Anterior cingulate cortex (tissue), 58 donors: ENCODE measurements at regions not wholly inside any gene's neighbourhood (a gene's known extent, or its start where the extent isn't known, plus 50 kb on each side); places are given as distances from the start of the nearest gene placed in this dataset.
"Not testable (repeated sequence)": the region's sequence is repeated elsewhere in the genome, so short reads cannot be mapped to it uniquely, and the experiment has no call there.

Source experiments
- DNase-seq, 58 donors: peaks; one replicate each; lab custom pipeline; 2025; lab: John Stamatoyannopoulos, UW

DNA sequence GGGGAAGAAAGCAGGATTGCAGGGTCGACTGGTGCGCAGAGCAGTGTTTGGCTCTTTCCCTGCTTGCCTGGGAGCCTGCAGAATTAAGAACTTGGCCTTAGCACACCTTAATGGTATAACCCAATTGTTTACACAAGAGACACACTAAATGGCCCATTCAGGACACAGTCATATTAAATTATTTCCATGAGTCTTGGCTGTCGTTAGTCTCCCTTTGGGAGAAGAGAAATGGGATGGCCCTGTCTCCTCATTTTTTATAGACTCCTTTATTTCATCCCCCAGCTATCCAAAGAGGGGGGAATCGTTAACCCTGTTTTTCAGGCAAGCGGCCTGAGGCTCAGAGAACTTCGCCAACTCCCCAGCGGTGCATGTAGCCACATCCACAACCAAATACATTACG, 282.5 kb downstream of the SUCLA2 start:
- DNase-seq, result no peak

DNA sequence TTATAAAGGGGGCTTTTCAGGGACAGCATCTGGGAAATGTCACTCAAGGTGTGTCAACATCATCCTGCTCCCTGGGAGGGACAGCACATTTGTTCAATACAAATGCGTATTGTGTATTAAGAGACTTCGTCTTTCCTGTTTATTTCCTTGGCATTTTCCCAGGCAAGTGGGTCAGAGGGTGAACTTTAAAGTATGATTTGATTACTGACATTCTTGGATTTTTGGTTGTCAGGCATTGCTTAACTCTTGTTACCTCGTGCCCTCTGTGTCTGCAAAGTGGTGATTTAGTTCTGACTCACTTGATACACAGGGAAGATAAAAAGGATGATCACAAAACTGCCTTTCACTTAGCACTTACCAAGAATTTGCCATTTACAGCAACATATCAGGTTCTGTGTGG, 292.7 kb downstream of the SUCLA2 start:
- DNase-seq, result no peak

DNA sequence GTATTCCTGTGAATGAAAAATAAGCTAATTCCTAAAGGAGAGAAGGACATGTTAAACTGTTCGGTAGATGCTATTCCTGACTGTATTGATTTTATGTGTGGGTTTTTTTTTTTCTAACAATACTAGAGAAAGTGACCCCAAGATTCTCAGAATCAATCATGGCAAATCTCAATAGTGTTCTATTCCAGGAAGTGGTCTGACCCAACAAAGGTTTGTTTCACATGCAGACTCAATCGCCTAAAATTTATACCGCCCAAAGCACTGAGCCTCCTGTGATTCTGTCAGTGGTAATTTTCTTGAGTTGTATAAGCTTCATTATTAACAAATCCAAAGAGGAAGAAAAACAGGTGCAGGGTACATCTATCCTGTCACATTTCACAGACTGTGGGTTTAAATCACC, 293.7 kb downstream of the SUCLA2 start:
- DNase-seq, result no peak

DNA sequence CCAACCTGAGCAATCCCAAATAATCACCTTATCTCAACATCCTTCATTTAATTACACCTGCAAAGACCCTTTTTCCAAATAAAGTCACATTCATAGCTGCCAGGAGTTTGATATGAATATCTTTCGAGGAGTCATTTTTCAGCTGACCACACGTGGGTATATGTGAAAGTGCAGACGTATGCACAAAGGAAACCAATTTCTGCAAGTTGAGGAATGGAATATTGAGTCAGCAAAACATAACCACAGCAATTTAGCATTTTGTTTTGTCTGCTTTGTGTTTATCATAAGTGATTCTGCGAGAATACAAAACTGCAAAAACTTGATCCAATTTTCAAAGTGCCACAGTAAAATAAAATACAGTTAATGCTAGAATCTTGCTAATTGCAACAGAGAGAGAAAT, 295.9 kb downstream of the SUCLA2 start:
- no peak for DNase-seq

DNA sequence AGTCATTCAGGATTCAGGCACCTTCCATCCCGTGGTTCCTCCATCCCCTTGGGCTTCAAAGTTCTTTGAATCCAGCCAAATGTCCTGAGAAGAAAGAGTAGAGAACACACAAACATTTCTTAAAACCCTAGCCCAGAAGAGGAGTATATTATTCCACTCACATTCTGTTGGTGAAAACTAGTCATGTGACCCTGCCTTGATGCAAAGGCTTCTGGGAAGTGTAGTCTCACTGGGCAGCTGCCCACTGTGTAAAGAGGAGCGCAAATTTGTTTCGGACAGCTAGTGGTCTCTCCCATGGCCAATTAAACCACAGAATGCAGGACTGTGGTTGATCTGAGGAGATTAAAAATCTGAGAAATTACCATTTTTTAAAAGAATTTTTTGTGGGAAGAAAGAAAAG, 304.4 kb downstream of the SUCLA2 start:
- no peak for DNase-seq

DNA sequence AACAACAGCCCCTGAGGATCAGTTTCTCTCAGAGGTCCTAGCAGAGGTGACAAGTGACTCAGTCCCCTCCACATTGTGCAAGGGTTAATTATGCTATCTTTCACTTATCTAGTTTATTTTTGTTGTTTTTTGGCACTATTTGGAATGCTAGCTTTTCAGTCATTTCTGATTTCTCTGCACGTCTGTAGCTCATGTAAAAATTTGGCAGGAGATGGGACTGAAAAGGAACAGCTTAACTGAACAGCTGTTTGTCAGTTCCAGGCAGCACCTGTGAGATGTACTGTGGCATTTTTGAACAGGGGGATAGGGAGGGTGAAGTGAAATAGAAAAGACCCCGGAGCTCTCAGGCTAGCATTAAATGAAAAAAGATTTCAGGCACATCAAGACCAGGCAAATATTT, 313.5 kb downstream of the SUCLA2 start:
- peak in 1 of 58 donors; percentile 17 for DNase-seq

DNA sequence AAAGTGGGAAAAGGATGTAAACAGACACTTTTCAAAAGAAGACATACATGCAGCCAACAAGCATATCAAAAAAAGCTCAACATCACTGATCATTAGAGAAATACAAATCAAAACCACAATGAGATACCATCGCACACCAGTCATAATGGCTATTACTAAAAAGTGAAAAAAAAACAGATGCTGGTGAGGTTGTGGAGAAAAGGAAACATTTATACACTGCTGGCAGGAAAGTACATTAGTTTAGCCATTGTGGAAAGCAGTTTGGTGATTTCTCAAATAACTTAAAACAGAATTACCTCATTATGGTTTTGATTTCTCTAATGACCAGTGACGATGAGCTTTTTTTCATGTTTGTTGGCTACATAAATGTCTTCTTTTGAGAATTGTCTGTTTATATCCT, 315.9 kb downstream of the SUCLA2 start:
- not testable (repeated sequence) for DNase-seq

DNA sequence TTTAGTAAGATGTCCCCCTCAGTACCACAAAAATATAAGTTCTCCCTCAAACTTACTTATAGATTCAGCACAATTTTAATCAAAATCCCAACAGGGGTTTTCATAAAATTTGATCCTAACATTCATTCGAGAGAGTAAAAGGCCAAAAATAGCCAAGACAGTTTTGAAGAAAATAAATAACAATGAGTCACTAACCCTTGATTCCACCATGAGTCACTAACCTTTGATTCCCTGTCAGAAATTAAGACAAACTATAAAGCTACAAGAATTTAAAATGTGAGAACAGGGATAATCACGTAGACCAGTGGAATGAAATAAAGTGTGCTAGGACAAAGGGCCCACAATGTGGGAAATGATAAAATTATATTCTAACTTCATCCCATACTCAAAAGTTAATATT, 320.3 kb downstream of the SUCLA2 start:
- DNase-seq, result no peak

DNA sequence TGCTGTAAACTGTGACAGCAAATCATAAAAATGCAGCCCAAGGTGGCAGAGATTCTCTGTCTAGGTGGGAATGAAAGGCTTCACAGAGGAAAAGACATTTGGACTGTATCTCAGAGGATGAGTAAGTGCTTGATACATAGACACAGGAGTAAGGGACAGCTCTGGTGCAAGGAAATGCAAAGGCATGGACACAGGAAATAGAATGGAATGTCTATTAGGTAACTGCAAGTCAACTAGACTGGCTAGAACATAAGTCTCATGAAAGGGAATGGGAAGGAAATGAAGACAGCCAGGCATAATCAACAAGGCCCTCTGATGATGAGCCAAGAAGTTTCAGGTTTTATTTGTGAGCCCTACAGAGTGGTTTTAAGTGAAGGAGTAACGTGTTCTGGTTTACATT, 321.7 kb downstream of the SUCLA2 start:
- no peak for DNase-seq

DNA sequence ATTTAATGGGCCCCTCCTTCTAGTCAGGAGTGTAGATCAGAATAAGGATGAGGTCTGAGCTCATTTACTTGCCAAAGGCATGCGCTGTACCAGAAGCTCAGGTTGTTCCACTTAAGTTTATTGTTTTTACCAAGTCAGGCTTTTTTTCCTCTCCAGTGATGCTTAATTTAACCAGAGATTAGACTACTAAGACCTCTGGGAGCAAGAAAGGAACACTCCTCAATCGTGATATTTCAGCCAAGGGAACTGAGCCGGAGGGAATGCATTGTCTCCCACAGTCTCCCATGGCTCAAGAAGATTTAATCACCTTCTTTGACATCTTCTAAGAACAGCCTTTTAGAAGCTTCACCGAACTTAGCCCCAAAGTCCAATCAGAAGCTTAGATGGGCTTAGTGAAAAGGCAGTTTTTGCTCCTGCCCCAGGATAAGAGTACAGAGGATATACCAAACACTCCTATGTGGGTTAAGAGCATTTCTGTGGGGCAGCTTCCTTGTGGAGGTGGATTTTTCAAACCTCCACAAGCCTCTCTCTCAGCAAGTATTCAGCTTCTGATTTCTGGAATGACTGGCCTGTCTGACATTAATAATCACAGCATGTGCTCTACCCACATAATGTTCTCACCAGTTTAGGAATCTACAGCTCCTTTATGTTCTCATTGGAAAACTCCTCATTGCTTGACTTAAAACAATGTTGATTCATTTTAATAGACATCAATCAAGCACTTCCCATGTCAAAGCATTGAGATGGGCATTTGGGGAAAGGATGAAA, 322.7 kb downstream of the SUCLA2 start:
- no peak for DNase-seq

DNA sequence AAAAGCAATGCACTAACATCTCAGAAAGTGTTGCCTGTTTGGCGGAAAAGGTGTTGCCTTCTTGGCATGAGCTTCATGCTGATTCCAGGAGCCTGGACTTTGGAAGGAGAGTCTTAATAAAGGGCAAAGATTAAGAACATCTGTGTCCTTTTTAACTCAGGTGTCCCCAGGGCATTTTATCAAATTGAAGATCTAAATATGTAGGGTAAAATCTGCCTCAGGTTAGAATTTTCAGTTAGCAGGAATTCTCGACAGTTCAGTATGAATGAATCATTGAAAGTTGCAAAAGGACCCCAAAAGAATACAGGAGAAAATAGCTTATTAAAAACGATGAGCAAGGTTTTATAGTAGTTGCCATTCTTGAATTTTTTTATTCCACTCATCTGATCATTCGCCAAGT, 325.2 kb downstream of the SUCLA2 start:
- no peak for DNase-seq

DNA sequence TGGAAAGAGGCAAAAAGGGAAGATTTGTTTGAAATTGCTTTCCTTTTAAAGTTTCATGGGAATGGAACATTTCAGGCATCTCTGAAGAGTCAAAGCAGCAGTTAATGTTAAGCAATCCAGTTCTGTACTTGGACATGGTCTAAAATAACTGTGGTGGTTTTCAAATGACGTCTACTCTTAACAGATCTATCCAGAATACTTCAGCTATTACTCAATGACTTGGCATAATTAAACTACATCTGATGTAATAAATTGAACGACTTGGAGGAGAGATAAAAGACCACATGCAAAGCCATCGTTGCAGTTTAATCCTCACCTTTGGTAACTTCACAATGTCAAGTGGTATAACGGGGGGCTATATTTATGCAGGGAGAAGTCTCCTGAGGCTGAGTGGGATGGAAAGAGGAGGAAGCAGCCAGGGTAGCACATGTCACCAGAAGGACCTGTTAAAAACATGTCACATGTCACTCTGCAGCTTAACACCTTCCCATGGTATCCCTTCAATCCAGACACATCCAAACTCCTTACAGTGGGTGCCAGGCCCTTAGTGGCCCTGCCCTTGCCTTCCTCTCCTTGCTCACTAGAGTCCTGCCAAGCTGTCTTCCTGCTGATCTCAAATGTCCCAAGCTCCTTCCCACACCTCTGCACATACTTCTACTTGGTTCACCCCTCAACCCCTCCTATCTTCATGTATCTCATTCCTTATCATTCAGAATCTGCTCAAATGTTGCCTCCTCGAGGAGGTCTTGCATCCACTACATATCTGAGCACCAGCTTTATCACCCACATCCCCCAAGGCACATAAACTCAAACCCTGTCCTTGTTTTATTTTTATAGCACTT, 327.8 kb downstream of the SUCLA2 start:
- no peak for DNase-seq

DNA sequence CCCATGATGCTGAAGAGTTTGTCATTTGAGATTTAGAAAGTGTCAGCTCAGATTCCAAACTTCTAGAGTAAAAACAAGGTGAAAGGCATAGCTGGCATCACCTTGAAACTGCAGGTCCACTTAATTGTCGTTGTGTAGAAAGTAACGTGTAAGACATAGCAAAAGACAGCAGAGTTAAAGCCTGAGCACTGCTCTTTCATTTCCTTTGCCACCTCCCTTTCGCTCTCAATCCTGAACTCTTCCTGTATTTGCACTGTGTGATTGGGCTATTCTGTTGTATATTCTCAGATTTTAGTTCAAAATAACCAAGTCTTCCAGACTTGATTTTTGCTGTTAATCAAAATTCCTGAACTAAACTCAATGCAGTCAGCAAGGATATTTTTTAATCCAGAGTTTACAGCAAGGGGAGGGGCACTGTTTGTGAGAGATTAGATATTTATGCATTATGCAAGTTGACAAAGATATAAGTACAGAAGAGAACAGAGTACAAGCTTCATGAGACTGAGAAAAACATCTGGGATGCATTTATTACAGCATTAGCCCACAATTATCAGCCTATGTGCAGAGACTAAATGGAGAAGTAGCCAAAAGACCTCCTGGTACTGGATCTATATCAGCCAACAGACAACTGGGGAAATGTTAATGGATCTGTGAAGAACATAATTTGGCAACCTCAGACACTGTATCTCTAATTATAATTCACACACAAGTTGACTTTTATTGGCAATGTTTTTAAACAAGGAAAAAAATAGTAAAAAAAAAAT, 328.6 kb downstream of the SUCLA2 start:
- no peak for DNase-seq

DNA sequence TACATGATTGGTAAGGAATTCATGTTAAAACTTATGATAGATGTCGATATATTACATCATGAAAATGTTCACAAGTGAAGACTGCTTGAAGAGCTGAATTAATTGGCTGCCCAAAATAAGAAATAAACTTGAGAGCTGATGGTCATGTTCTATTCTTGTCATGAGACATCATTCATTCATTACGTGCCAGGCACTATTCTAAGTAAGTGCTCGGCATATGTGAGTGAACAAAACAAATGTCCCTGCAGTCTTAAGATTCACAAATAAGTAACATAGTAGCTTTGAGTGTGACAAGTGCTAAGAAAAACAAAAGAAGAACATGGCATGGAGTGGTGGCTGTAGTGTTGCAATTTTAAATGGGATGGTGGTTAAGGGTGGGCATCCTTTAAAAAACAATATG, 329.3 kb downstream of the SUCLA2 start:
- DNase-seq, result no peak

DNA sequence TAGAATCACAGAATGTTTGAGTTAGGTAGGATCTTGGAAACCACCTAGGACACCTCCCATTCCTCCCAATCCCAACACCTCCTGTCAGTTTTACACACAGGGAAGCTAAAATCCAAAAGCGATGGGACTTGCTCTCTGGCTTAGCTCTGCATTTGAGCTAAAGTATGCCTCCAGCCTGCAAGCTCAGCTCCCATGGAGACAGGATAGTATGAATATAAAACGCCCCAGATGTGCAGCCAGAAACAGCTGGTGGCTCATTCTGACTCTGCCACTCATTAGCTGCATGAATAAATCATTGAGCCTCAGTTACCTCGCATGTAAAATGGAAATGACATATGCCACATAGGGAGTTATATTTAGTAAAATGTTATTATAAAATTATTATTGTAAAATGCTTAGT, 336.0 kb downstream of the SUCLA2 start:
- DNase-seq, result no peak

DNA sequence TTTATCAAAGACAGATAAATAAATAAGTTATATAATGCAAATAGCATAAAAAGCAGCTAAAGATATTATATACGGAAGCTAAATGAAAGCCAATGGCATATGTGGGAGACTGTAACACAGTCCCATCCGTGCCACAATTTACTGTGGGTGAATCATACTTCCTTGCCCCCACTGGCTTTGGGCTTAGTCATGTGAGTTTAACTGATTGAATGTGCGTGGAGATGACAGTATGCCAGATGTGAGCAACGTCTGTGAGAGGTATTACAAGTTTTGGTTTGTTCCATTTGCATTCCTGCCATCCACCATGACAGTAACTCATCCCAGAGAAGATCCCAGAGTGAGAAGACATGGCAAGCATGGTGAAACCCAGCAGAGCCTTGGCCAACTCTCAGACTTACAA, 340.0 kb downstream of the SUCLA2 start:
- no peak for DNase-seq

DNA sequence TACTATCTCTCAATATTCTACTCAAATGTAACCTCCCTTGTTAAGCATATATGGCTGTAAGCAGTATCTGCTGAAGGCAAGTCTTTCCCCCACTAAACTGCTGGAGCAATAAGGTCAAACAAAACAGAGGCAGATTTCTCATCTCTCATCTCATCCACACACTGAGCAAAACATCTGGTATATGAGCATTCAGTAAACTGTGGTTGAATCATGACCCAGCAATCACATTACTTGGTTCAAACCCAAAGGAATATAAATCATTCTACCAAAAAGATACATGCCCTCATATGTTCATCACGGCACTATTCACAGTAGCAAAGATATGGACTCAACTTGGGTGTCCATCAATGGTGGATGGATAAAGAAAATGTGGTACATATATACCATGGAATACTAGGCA, 344.4 kb downstream of the SUCLA2 start:
- DNase-seq, result no peak

DNA sequence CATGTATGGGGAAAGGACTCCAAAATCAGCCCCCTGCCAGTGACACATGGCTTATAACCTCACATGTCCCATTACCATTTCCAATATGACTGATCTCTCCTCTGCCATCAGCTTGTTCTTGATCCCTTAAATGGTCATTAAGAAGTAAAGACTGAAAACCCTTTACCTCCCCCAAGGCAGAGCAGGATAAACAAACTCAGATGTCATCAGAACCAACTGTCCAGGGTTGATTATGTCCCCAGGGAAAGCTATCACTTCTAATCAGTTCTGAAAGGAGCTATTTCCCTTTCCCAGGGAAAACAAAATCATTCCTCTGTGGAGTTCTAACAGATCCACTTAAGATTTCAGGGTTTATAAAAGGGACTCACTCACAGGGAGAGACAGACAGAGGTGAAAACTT, 350.9 kb downstream of the SUCLA2 start:
- no peak for DNase-seq

DNA sequence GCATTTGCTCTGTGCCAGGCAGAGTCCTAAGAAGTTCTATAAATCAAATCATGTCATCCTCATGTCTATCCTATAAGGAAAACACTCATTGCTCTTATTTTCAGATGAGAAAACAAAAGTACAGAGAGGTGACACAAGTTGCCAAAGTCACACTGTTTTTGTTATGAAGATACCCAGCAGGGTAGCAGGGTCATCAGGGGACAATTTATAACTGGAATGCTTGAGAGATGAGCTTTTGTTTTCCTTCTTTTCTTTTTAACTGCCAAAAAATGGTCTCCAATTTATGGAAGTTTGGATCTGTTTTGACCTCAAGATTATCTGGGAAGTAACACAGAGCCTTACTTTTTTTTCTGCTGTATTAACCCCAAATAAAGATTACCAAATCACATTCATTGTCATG, 354.1 kb downstream of the SUCLA2 start:
- DNase-seq, result no peak

DNA sequence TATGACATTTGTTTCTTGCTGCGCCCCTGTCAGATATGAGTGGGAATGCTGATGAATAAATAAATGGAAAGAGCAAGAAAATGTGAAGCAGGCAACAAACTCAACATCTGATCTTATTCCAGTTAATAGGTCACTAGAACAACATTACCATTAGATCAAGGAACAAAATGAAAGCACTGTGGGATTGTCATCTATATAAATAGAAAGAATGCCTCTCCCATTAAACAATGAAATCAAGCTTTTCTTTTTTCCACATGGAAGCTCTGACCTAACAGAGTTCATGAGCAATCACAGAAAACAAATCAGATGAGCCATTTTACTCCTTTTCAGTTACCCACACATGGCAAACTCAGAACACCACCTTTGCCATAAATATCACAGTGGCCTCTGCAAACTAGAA, 354.8 kb downstream of the SUCLA2 start:
- no peak for DNase-seq

DNA sequence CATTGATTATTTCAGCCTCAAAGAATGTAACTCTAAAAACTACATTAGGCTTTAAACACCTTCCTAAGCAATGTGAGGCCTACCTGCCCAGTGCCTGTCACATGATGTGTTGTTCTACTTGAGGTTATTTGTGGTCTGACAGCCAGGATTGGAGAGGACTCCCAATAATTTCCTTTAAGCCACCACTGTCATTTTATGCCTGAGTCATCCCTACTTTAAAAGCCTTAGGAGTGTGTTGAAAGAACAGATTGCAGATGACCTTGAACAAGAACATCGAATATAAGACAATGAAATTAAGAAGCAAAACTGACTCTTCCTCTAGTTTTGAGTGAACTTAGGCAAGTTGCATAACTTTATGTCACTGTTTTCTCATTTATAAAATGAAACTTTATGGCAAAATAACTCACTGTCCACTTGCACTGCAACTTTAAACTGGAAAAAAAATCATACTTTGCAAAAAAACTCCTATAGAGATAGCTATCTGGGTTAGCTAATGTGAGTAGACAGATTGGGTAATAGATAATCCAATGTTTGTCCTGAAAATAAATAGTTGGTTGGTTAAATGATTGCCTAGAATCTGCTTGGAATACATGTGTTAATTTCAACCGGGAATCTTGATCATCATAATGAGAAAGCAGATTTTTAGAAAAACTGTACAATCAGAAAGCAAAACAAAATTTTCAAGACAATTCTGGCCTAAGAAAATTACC, 361.2 kb downstream of the SUCLA2 start:
- no peak for DNase-seq
